Neuronal stem cell (in vitro differentiated cells): ENCODE measurements at regions not wholly inside any gene's neighbourhood (a gene's known extent, or its start where the extent isn't known, plus 50 kb on each side); places are given as distances from the start of the nearest gene placed in this dataset.

ENCODE experiments used
- DNase-seq: peaks from one replicate; pipeline ENCODE4 v3.0.0-alpha.2; 2013; ENCODE audit warnings: low spot score
- H2AFZ ChIP-seq: one replicate; pipeline ENCODE4 v1.6.1; 2013; ENCODE audit warnings: mild to moderate bottlenecking, low read length, inconsistent platforms
- H2AK5ac ChIP-seq: 2 replicates; pipeline ENCODE4 v1.6.1; 2013; ENCODE audit warnings: low read depth, mild to moderate bottlenecking, inconsistent platforms, low read length, moderate library complexity, mixed read lengths
- H2BK120ac ChIP-seq: 2 replicates; pipeline ENCODE4 v1.6.1; 2013; ENCODE audit warnings: low read depth, mild to moderate bottlenecking, inconsistent platforms, low read length, moderate library complexity, mixed read lengths
- H2BK12ac ChIP-seq: one replicate; pipeline ENCODE4 v1.6.1; 2013; ENCODE audit warnings: low read length, inconsistent platforms
- H2BK15ac ChIP-seq: 2 replicates; pipeline ENCODE4 v1.6.1; 2013; ENCODE audit warnings: mild to moderate bottlenecking, low read length, inconsistent platforms, mixed read lengths
- H2BK5ac ChIP-seq: one replicate; pipeline ENCODE4 v1.6.1; 2013; ENCODE audit warnings: inconsistent platforms, mild to moderate bottlenecking, low read length, moderate library complexity
- H3K14ac ChIP-seq: one replicate; pipeline ENCODE4 v1.6.1; 2013; ENCODE audit warnings: low read length, inconsistent platforms
- H3K18ac ChIP-seq: 2 replicates; pipeline ENCODE4 v1.6.1; 2013; ENCODE audit warnings: low read length, inconsistent platforms
- H3K23ac ChIP-seq: 2 replicates; pipeline ENCODE4 v1.6.1; 2013; ENCODE audit warnings: low read depth, mild to moderate bottlenecking, mixed read lengths, low read length, inconsistent platforms; ENCODE audit not compliant: poor library complexity
- H3K27ac ChIP-seq: replicated peaks from 3 replicates; pipeline ENCODE4 v1.5.1; 2013; ENCODE audit warnings: low read length, inconsistent platforms
- H3K27me3 ChIP-seq, 3 experiments: 2 replicates each; pipeline ENCODE4 v1.6.1; 2013; ENCODE audit warnings: low read length in 3 of 3, mild to moderate bottlenecking in 2 of 3, inconsistent platforms in 1 of 3, low read depth in 1 of 3, mixed read lengths in 1 of 3, moderate library complexity in 1 of 3; ENCODE audit not compliant: control insufficient read depth in 3 of 3, insufficient read depth in 3 of 3
- H3K36me3 ChIP-seq, 2 donors: replicated peaks in 1 of 2; 2 replicates each; pipeline ENCODE4 v1.6.1; 2013; ENCODE audit warnings: low read length in 2 of 2; ENCODE audit not compliant: control insufficient read depth in 2 of 2, insufficient read depth in 2 of 2
- H3K4ac ChIP-seq: 2 replicates; pipeline ENCODE4 v1.6.1; 2013; ENCODE audit warnings: inconsistent platforms, mild to moderate bottlenecking, low read length, moderate library complexity
- H3K4me1 ChIP-seq, 2 donors: 1 replicate in 1 of 2; 2 replicates in 1 of 2; pipeline ENCODE4 v1.6.1; 2013; ENCODE audit warnings: low read length in 2 of 2, low read depth in 1 of 2; ENCODE audit not compliant: control insufficient read depth in 2 of 2, insufficient read depth in 1 of 2
- H3K4me2 ChIP-seq: one replicate; pipeline ENCODE4 v1.6.1; 2013; ENCODE audit warnings: mild to moderate bottlenecking, low read length, inconsistent platforms; ENCODE audit not compliant: insufficient read depth, poor library complexity, severe bottlenecking
- H3K4me3 ChIP-seq, 2 donors: 2 replicates each; pipeline ENCODE4 v1.5.1; 2013; ENCODE audit warnings: low read length in 2 of 2, mild to moderate bottlenecking in 2 of 2, inconsistent platforms in 1 of 2, moderate library complexity in 1 of 2
- H3K79me1 ChIP-seq: one replicate; pipeline ENCODE4 v1.6.1; 2013; ENCODE audit warnings: low read depth, mild to moderate bottlenecking, inconsistent platforms, low read length, moderate library complexity
- H3K9ac ChIP-seq: one replicate; pipeline ENCODE4 v1.6.1; 2013; ENCODE audit warnings: mild to moderate bottlenecking, low read depth, low read length, inconsistent platforms; ENCODE audit not compliant: poor library complexity
- H3K9me3 ChIP-seq, 2 donors: replicated peaks in 1 of 2; 2 replicates each; pipeline versions ENCODE3 to v1.6.1; 2013; ENCODE audit warnings: low read length in 2 of 2, mild to moderate bottlenecking in 2 of 2, inconsistent platforms in 1 of 2, low read depth in 1 of 2, mixed read lengths in 1 of 2, moderate library complexity in 1 of 2; ENCODE audit not compliant: control insufficient read depth in 2 of 2, insufficient read depth in 1 of 2
- H4K8ac ChIP-seq: one replicate; pipeline ENCODE4 v1.6.1; 2013; ENCODE audit warnings: low read depth, mild to moderate bottlenecking, inconsistent platforms, low read length, moderate library complexity
- H4K91ac ChIP-seq: one replicate; pipeline ENCODE4 v1.6.1; 2013; ENCODE audit warnings: low read length, low read depth, mild to moderate bottlenecking, inconsistent platforms; ENCODE audit not compliant: poor library complexity
- WGBS, 2 donors: extraction: QIAGEN DNeasy Blood & Tissue Kit; methylation state at CpG; one replicate each; pipeline ENCODE4 v1.1.7; 2013; ENCODE audit warnings: missing lambda C conversion rate in 2 of 2, mixed read lengths in 1 of 2; ENCODE audit not compliant: insufficient read length in 2 of 2, insufficient replicate concordance in 1 of 2; ENCODE audit errors: extremely low coverage in 2 of 2; 5-methylcytosine and 5-hydroxymethylcytosine counted together

- Histone ChIP-seq H3K4me1 (no peaks in the 10 kb centered on the region), H2AFZ (no peak overlapping the region), H3K79me1 (no peaks in the 10 kb centered on the region), H2BK12ac (no peak overlapping the region), H3K18ac (no peak overlapping the region), H2BK5ac (no peak overlapping the region), H4K91ac (no peak overlapping the region), H4K8ac (no peak overlapping the region), H3K4me2 (no peak overlapping the region), H3K9me3 (no peaks in the 10 kb centered on the region), H3K27ac (no peak overlapping the region), H3K27me3 (no peaks in the 10 kb centered on the region), H2BK15ac (no peak overlapping the region), H3K36me3 (no peaks in the 10 kb centered on the region), H3K4me3 (no peak overlapping the region), H2AK5ac (no peak overlapping the region), H3K23ac (no peak overlapping the region), H3K14ac (no peak overlapping the region), H3K9ac (no peak overlapping the region), H2BK120ac (no peak overlapping the region), H3K4ac (no peak overlapping the region)
- DNase-seq = no peak
These were observed 1271.0 kb downstream of the BRINP3 start for GRCh38 chr1:189206617-189207016.

- H3K4ac ChIP-seq = no peak overlapping the region
- no peak overlapping the region for H2BK15ac ChIP-seq
- peaks cover 0 to 5% of the 10 kb centered on the region in 2 donors for H3K4me1 ChIP-seq
- H4K91ac ChIP-seq = no peak overlapping the region
- H3K79me1 ChIP-seq = no peaks in the 10 kb centered on the region
- no peak overlapping the region for H2BK5ac ChIP-seq
- no peaks in the 10 kb centered on the region for H3K9me3 ChIP-seq
- no peak overlapping the region for H3K14ac ChIP-seq
- no peak overlapping the region for H3K23ac ChIP-seq
- H3K4me3 ChIP-seq = no peak overlapping the region
- H3K27me3 ChIP-seq = no peaks in the 10 kb centered on the region
- H3K27ac ChIP-seq = no peak overlapping the region
- H2BK120ac ChIP-seq = no peak overlapping the region
- no peak overlapping the region for H3K18ac ChIP-seq
- no peak overlapping the region for H3K9ac ChIP-seq
- no peak overlapping the region for H4K8ac ChIP-seq
- no peaks in the 10 kb centered on the region for H3K36me3 ChIP-seq
- H2AK5ac ChIP-seq = no peak overlapping the region
- H2AFZ ChIP-seq = no peak overlapping the region
- H2BK12ac ChIP-seq = no peak overlapping the region
- H3K4me2 ChIP-seq = no peak overlapping the region
- no CpG with 5 or more reads among the region's 3 CpGs for whole genome bisulfite sequencing, 2 donors
- no peak for DNase-seq
These were observed 1265.9 kb downstream of the BRINP3 start for GRCh38 chr1:189211742-189212141.

- Histone ChIP-seq H2BK120ac (no peak overlapping the region), H3K4ac (no peak overlapping the region)
These were observed 1265.1 kb downstream of the BRINP3 start for GRCh38 chr1:189212606-189213005.

DNA sequence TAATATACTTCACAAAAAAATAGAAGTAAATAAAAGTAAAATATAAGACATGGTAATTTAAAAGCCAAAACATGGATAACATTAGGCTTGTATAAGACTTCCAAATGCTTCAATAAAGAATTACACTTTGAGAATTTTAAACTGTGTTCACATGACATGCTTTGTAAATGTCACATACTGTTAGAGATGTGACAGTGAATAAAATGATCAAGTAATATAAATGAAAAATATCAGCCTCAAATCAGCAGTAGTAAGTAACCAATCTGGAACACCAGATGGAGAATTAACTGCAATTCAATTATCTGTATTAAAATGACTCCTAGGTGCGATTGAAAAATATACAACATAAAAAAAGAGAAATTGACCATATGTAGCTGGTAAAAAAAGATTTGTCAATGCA is 1260.8 kb downstream of the BRINP3 start:
- Histone ChIP-seq H3K4me3 (no peak overlapping the region), H3K18ac (no peak overlapping the region), H3K27ac (no peak overlapping the region), H2BK15ac (no peak overlapping the region), H3K4ac (no peak overlapping the region), H2BK120ac (no peak overlapping the region), H3K9me3 (no peaks in the 10 kb centered on the region), H3K27me3 (no peaks in the 10 kb centered on the region), H3K36me3 (no peaks in the 10 kb centered on the region), H3K79me1 (no peaks in the 10 kb centered on the region), H2AFZ (no peak overlapping the region), H4K8ac (no peak overlapping the region), H3K9ac (no peak overlapping the region), H4K91ac (no peak overlapping the region), H2BK12ac (no peak overlapping the region), H3K23ac (no peak overlapping the region), H2AK5ac (no peak overlapping the region), H3K4me2 (no peak overlapping the region), H3K14ac (no peak overlapping the region), H3K4me1 (peaks cover 0 to 5% of the 10 kb centered on the region in 2 donors), H2BK5ac (no peak overlapping the region)
- no CpG with 5 or more reads among the region's 1 CpG for WGBS, 2 donors
- no peak for DNase-seq

More at GRCh38 chr1:189212606-189213005, 1265.1 kb downstream of the BRINP3 start:
- H3K27me3 ChIP-seq = no peaks in the 10 kb centered on the region
- no peak overlapping the region for H2BK12ac ChIP-seq
- no peak overlapping the region for H3K18ac ChIP-seq
- no peak overlapping the region for H3K4me2 ChIP-seq
- H3K4me3 ChIP-seq = no peak overlapping the region
- H2AK5ac ChIP-seq = no peak overlapping the region
- H3K36me3 ChIP-seq = no peaks in the 10 kb centered on the region
- H2AFZ ChIP-seq = peak overlapping the region; percentile 48
- DNase-seq = no peak
- no peak overlapping the region for H3K27ac ChIP-seq
- no peaks in the 10 kb centered on the region for H3K9me3 ChIP-seq
- no peak overlapping the region for H2BK5ac ChIP-seq
- no peak overlapping the region for H4K91ac ChIP-seq
- no CpG with 5 or more reads among the region's 2 CpGs for WGBS, 2 donors
- no peak overlapping the region for H3K14ac ChIP-seq
- no peak overlapping the region for H3K9ac ChIP-seq
- H2BK15ac ChIP-seq = no peak overlapping the region
- H3K4me1 ChIP-seq = peaks cover 0 to 5% of the 10 kb centered on the region in 2 donors
- no peaks in the 10 kb centered on the region for H3K79me1 ChIP-seq
- H3K23ac ChIP-seq = no peak overlapping the region
- no peak overlapping the region for H4K8ac ChIP-seq
